Heart right ventricle (tissue), 16 donors: ENCODE measurements at regions not wholly inside any gene's neighbourhood (a gene's known extent, or its start where the extent isn't known, plus 50 kb on each side); places are given as distances from the start of the nearest gene placed in this dataset.

Experiments used
- ATAC-seq, 8 donors: fragments of 200-7000 bp; cut with Tn5 transposase; one replicate each; pipeline ENCODE4 v1.9.1; 2020; ENCODE audit warnings: mild to moderate bottlenecking in 8 of 8, moderate library complexity in 8 of 8, moderate number of reproducible peaks in 1 of 8
- DNase-seq, 2 donors: peaks; one replicate each; pipeline ENCODE4 v3.0.0-alpha.2; 2020
- H3K27ac ChIP-seq, 10 donors: fragments of 200-600 bp; sonication (generic) in 2 of 10; one replicate each; pipeline versions ENCODE4 v1.5.0 to v1.8.0; 2020 to 2022; ENCODE audit warnings: mild to moderate bottlenecking in 3 of 10
- H3K27me3 ChIP-seq, 7 donors: fragments of 200-600 bp; one replicate each; pipeline ENCODE4 v1.8.0; 2021 to 2022; ENCODE audit warnings: mild to moderate bottlenecking in 2 of 7
- H3K36me3 ChIP-seq, 9 donors: fragments of 200-600 bp; sonication (generic) in 1 of 9; one replicate each; pipeline versions ENCODE4 v1.5.0 to v1.8.0; 2020 to 2022; ENCODE audit warnings: mild to moderate bottlenecking in 2 of 9
- H3K4me1 ChIP-seq, 9 donors: fragments of 200-600 bp; sonication (generic) in 1 of 9; one replicate each; pipeline versions ENCODE4 v1.5.0 to v1.8.0; 2020 to 2022; ENCODE audit warnings: mild to moderate bottlenecking in 4 of 9
- H3K4me3 ChIP-seq, 10 donors: fragments of 200-600 bp; sonication (generic) in 2 of 10; one replicate each; pipeline versions ENCODE4 v1.5.0 to v1.8.0; 2020 to 2022; ENCODE audit warnings: mild to moderate bottlenecking in 7 of 10, moderate library complexity in 2 of 10
- H3K9me3 ChIP-seq, 11 donors: fragments of 200-600 bp in 10 of 11; sonication (generic) in 2 of 11; one replicate each; pipeline versions ENCODE4 v1.5.0 to v1.8.0; 2013 to 2022; ENCODE audit warnings: mild to moderate bottlenecking in 2 of 11, control low read depth in 1 of 11, moderate library complexity in 1 of 11
- CTCF ChIP-seq, 9 donors: fragments of 200-600 bp; sonication (generic) in 2 of 9; IDR thresholded peaks; one replicate each; pipeline versions ENCODE4 v1.5.0 to v1.8.0; 2021 to 2022; ENCODE audit warnings: antibody characterized with exemption in 9 of 9, mild to moderate bottlenecking in 5 of 9, moderate library complexity in 1 of 9
- WGBS, 2 donors: extraction: QIAGEN DNeasy Blood & Tissue Kit; methylation state at CpG; one replicate each; pipeline ENCODE4 v1.1.7; 2013; ENCODE audit warnings: inconsistent platforms in 1 of 2; 5-methylcytosine and 5-hydroxymethylcytosine counted together
- intact Hi-C, 10 donors: fragments of 100-400 bp; cut with DNase I; formaldehyde crosslinking; loops; one replicate each; pipeline versions ENCODE4 v1.11.1 to v1.14.2; 2022
- donor health status: Arrhythmogenic right ventricular cardiomyopathy.
- donor health status: ischemic (EF 13 %, LVEDD 7.1; RV severe dilation, severe dysfunction).
- donor health status: healthy with polysubstance abuse.
- donor health status: DM: no; HTN: yes; CAD: no.
- donor health status: DM: no; HTN: no; CAD: no.
- donor health status: ischemic (EF 25% LVEDD 6.9; RV normal size, moderate dysfunction).
- donor health status: ischemic (EF 25% LVEDD 5.7; RV mildly dilated, moderate dysfunction).
- donor health status: healthy.
- donor health status: DM: yes; HTN: yes; CAD: no.
- donor health status: Ischemic cardiomyopathy.
- donor health status: ischemic (EF 35%, LVEDD 5.7; RV mildly dilated, moderate dysfunction).
- donor health status: nonischemic (EF 11% LVEDD 7.7; RV severe dilation, severe dysfunction).
- donor health status: DM: yes; HTN: yes; CAD: no.
- donor health status: PGD.
- donor health status: ischemic (EF 29% LVEDD 5.4; RV normal size, mild dysfunction).
- donor health status: nonischemic (EF 23%, LVEDD 6.1; RV moderate dilation, normal function).

GRCh38 chr1:18549906-18550305 lies 69.2 kb downstream of the KLHDC7A start:
- H3K27ac ChIP-seq = no peak overlapping the region
- no peaks in the 10 kb centered on the region for H3K4me1 ChIP-seq
- peaks cover 0 to 96% (median 60%) of the 10 kb centered on the region in 7 donors for H3K27me3 ChIP-seq
- ATAC-seq (no peak), DNase-seq (no peak)
- H3K36me3 ChIP-seq = no peaks in the 10 kb centered on the region
- H3K4me3 ChIP-seq = no peak overlapping the region
- WGBS, 2 donors = 74 to 81% methylated on average over 4 of the region's 4 CpGs
- no peaks in the 10 kb centered on the region for H3K9me3 ChIP-seq
- intact Hi-C loops = no loop called here
- TF ChIP-seq CTCF (IDR thresholded peaks at IDR 0.05) = no peak

- H3K36me3 ChIP-seq = no peaks in the 10 kb centered on the region
- H3K9me3 ChIP-seq = no peaks in the 10 kb centered on the region
- TF ChIP-seq CTCF (IDR thresholded peaks at IDR 0.05) = no peak
- 68% methylated on average over 9 of the region's 9 CpGs for WGBS, 2 donors
- H3K4me3 ChIP-seq = no peak overlapping the region
- DNase-seq = no peak
- intact Hi-C loops = no loop called here
- H3K27ac ChIP-seq = no peak overlapping the region
- peaks cover 5 to 96% (median 60%) of the 10 kb centered on the region in 7 donors for H3K27me3 ChIP-seq
- ATAC-seq = no peak
- H3K4me1 ChIP-seq = peaks cover 0 to 2% (median 0%) of the 10 kb centered on the region in 9 donors
Observed at GRCh38 chr1:18552631-18553030, 71.9 kb downstream of the KLHDC7A start.

GRCh38 chr1:18553388-18553787 lies 72.7 kb downstream of the KLHDC7A start:
- H3K4me1 ChIP-seq = peaks cover 0 to 3% (median 0%) of the 10 kb centered on the region in 9 donors
- no peak overlapping the region for H3K27ac ChIP-seq
- TF ChIP-seq CTCF (IDR thresholded peaks at IDR 0.05) = no peak
- ATAC-seq = no peak
- intact Hi-C loops = no loop called here
- DNase-seq = no peak
- 86 to 92% methylated on average over 11 of the region's 11 CpGs for WGBS, 2 donors
- no peak overlapping the region for H3K4me3 ChIP-seq
- no peaks in the 10 kb centered on the region for H3K36me3 ChIP-seq
- no peaks in the 10 kb centered on the region for H3K9me3 ChIP-seq
- peaks cover 5 to 97% (median 64%) of the 10 kb centered on the region in 7 donors for H3K27me3 ChIP-seq

GRCh38 chr1:18554099-18554498 lies 73.4 kb downstream of the KLHDC7A start:
- Histone ChIP-seq H3K9me3 (no peaks in the 10 kb centered on the region), H3K36me3 (no peaks in the 10 kb centered on the region), H3K27me3 (peaks cover 5 to 96% (median 71%) of the 10 kb centered on the region in 7 donors), H3K4me1 (peaks cover 0 to 3% (median 0%) of the 10 kb centered on the region in 9 donors), H3K27ac (no peak overlapping the region), H3K4me3 (no peak overlapping the region)
- DNase-seq = no peak
- 73 to 79% methylated on average over 5 of the region's 5 CpGs for WGBS, 2 donors
- intact Hi-C loops = no loop called here
- no peak for ATAC-seq
- TF ChIP-seq CTCF (IDR thresholded peaks at IDR 0.05) = no peak
